OCI-LY1 (cell line): ENCODE measurements at regions not wholly inside any gene's neighbourhood (a gene's known extent, or its start where the extent isn't known, plus 50 kb on each side); places are given as distances from the start of the nearest gene placed in this dataset.

Experiments used
- H2AFZ ChIP-seq: fragments of 200-600 bp; sonication (generic), shearing (Covaris generic); 2 replicates; pipeline ENCODE4 v1.6.0; 2014; ENCODE audit warnings: antibody characterized with exemption, mild to moderate bottlenecking, low read length
- H3F3A ChIP-seq: fragments of 200-600 bp; sonication (generic), shearing (Covaris generic); 2 replicates; pipeline ENCODE4 v1.6.0; 2014; ENCODE audit warnings: mild to moderate bottlenecking, antibody characterized with exemption, low read length, moderate library complexity; ENCODE audit not compliant: insufficient read depth
- H3K27ac ChIP-seq: fragments of 200-600 bp; sonication (generic); 2 replicates; pipeline ENCODE4 v1.5.1; 2014; ENCODE audit warnings: low read length, mixed run types, mild to moderate bottlenecking, low read depth; ENCODE audit not compliant: poor library complexity, severe bottlenecking
- H3K27me3 ChIP-seq: fragments of 200-600 bp; sonication (generic); 2 replicates; pipeline ENCODE4 v1.6.0; 2014; ENCODE audit warnings: antibody characterized with exemption, mild to moderate bottlenecking, low read length, moderate library complexity; ENCODE audit not compliant: insufficient read depth
- H3K36me3 ChIP-seq: fragments of 200-600 bp; sonication (generic); 2 replicates; pipeline ENCODE4 v1.6.1; 2014; ENCODE audit warnings: mild to moderate bottlenecking, antibody characterized with exemption, low read length, moderate library complexity, mixed read lengths; ENCODE audit not compliant: insufficient read depth
- H3K4me1 ChIP-seq: fragments of 200-600 bp; sonication (generic); 2 replicates; pipeline ENCODE4 v1.5.1; 2014; ENCODE audit warnings: mild to moderate bottlenecking, low read length, moderate library complexity; ENCODE audit not compliant: insufficient read depth, severe bottlenecking
- H3K4me2 ChIP-seq: fragments of 200-600 bp; sonication (generic), shearing (Covaris generic); 2 replicates; pipeline ENCODE4 v1.6.1; 2014; ENCODE audit warnings: low read length
- H3K4me3 ChIP-seq: fragments of 200-600 bp; sonication (generic); 2 replicates; pipeline ENCODE4 v1.5.1; 2014; ENCODE audit warnings: low read length, low read depth, mild to moderate bottlenecking, mixed read lengths; ENCODE audit not compliant: poor library complexity, severe bottlenecking
- H3K79me2 ChIP-seq: fragments of 200-600 bp; shearing (Covaris generic); 2 replicates; pipeline ENCODE4 v1.6.1; 2016; ENCODE audit warnings: mixed run types, low read length, mixed read lengths; ENCODE audit not compliant: insufficient read depth
- H3K9ac ChIP-seq: fragments of 200-600 bp; sonication (generic), shearing (Covaris generic); 2 replicates; pipeline ENCODE4 v1.6.1; 2014; ENCODE audit warnings: mild to moderate bottlenecking, low read length, mixed read lengths
- H3K9me2 ChIP-seq: fragments of 200-600 bp; sonication (generic), shearing (Covaris generic); 2 replicates; pipeline ENCODE4 v1.6.1; 2014; ENCODE audit warnings: low read depth, mild to moderate bottlenecking, low read length, mixed read lengths
- H3K9me3 ChIP-seq: fragments of 200-600 bp; shearing (Covaris generic); 2 replicates; pipeline ENCODE4 v1.6.1; 2014; ENCODE audit warnings: low read length, mixed read lengths
- H4K20me1 ChIP-seq: fragments of 200-600 bp; sonication (generic), shearing (Covaris generic); 2 replicates; pipeline ENCODE4 v1.6.0; 2016; ENCODE audit warnings: mild to moderate bottlenecking, low read length; ENCODE audit not compliant: insufficient read depth
- EZH2 ChIP-seq: fragments of 200-600 bp; sonication (generic), shearing (Covaris generic); IDR thresholded peaks from 2 replicates; pipeline ENCODE4 v1.8.0; 2017; ENCODE audit warnings: borderline replicate concordance, mixed run types, mild to moderate bottlenecking, antibody characterized with exemption, low read length, moderate library complexity, mixed read lengths
- TF ChIP-seq, protein P1 (sequence below): fragments of 200-600 bp; sonication (generic), shearing (Covaris generic); IDR thresholded peaks from 2 replicates; pipeline ENCODE4 v1.5.1; 2017; ENCODE audit warnings: mild to moderate bottlenecking, antibody characterized with exemption, low read length, moderate library complexity, mixed read lengths

DNA sequence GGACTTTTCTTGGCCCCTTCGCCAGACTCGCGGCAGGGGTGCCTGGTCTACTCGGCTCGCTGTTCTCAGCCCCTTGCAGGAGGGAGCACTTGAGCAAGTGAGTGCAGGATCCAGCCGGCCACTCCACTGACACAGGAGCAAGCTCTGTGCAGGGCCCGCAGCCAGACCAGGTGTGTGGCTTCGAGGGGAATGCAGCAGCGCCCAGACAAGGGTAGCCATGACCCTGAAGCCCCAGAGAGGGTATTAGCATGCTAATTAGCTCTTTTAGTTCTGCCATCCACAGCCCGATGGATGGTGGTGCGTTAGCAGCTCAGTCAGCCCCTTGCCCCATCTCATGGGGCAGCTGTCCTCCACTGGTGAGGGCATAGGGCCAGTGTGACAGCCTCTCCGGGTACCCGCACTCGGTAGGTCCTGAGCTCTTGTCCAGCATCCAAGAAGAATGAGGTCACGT, 103.2 kb upstream of the HS6ST1 start:
- H3K27ac ChIP-seq = no peak overlapping the region
- no peak overlapping the region for H3K4me2 ChIP-seq
- H3K36me3 ChIP-seq = no peaks in the 10 kb centered on the region
- no peaks in the 10 kb centered on the region for H3K9me3 ChIP-seq
- H2AFZ ChIP-seq = no peak overlapping the region
- no peaks in the 10 kb centered on the region for H3K9me2 ChIP-seq
- no peaks in the 10 kb centered on the region for H3K27me3 ChIP-seq
- H4K20me1 ChIP-seq = no peaks in the 10 kb centered on the region
- no peaks in the 10 kb centered on the region for H3F3A ChIP-seq
- no peak overlapping the region for H3K9ac ChIP-seq
- H3K4me1 ChIP-seq = no peaks in the 10 kb centered on the region
- H3K4me3 ChIP-seq = no peak overlapping the region
- TF ChIP-seq EZH2 = no peak
- TF ChIP-seq, protein P1, sequence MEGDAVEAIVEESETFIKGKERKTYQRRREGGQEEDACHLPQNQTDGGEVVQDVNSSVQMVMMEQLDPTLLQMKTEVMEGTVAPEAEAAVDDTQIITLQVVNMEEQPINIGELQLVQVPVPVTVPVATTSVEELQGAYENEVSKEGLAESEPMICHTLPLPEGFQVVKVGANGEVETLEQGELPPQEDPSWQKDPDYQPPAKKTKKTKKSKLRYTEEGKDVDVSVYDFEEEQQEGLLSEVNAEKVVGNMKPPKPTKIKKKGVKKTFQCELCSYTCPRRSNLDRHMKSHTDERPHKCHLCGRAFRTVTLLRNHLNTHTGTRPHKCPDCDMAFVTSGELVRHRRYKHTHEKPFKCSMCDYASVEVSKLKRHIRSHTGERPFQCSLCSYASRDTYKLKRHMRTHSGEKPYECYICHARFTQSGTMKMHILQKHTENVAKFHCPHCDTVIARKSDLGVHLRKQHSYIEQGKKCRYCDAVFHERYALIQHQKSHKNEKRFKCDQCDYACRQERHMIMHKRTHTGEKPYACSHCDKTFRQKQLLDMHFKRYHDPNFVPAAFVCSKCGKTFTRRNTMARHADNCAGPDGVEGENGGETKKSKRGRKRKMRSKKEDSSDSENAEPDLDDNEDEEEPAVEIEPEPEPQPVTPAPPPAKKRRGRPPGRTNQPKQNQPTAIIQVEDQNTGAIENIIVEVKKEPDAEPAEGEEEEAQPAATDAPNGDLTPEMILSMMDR = no peak
- H3K79me2 ChIP-seq = no peaks in the 10 kb centered on the region

DNA sequence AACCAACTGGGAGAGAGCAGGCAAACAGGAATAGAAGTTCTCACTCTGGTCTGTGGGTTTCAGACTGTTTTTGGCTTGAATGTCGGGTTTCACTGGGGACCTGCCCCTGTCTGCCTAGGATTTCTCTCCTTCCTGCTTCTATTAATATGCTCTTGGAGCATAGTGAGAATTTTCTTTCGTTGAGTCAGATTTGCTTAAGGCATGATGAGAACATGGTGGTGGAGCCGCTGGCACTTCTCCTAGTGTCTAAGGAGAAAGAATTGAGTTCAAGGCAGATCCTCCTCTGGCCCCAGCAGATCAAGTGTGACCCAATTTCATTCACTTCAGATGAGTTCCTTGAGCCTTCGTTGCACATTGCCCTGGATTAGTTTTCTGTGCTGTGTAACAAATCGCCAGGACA, 103.9 kb upstream of the HS6ST1 start:
- H3K9ac ChIP-seq = no peak overlapping the region
- TF ChIP-seq EZH2 = no peak
- TF ChIP-seq, protein P1 = no peak
- H3K9me2 ChIP-seq = no peaks in the 10 kb centered on the region
- H3F3A ChIP-seq = no peaks in the 10 kb centered on the region
- no peaks in the 10 kb centered on the region for H3K4me1 ChIP-seq
- no peak overlapping the region for H2AFZ ChIP-seq
- no peak overlapping the region for H3K4me2 ChIP-seq
- H3K9me3 ChIP-seq = no peaks in the 10 kb centered on the region
- no peaks in the 10 kb centered on the region for H3K36me3 ChIP-seq
- H3K27me3 ChIP-seq = no peaks in the 10 kb centered on the region
- no peaks in the 10 kb centered on the region for H3K79me2 ChIP-seq
- no peaks in the 10 kb centered on the region for H4K20me1 ChIP-seq
- H3K4me3 ChIP-seq = no peak overlapping the region
- no peak overlapping the region for H3K27ac ChIP-seq

DNA sequence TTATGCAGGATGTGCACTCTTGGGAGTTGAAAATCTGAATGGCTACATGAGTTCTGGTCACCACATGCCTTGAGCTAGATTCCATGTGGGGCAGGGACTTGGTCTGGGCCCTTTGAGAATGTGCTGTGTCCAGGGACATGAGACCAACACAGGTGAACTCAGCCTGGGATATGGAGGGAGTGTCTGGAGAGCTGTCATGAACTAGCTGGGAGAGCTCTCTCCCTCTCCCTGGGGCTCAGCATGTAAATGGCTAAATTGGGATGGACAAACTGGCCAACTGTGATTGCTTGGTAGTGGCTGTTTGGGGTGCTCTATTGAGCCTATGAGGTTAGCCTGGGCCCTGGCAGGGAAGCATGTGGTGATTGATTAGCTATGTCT, 105.1 kb upstream of the HS6ST1 start:
- H3K9me2 ChIP-seq = no peaks in the 10 kb centered on the region
- no peak overlapping the region for H3K4me2 ChIP-seq
- H3K9ac ChIP-seq = no peak overlapping the region
- TF ChIP-seq, protein P1 = no peak
- TF ChIP-seq EZH2 = no peak
- H4K20me1 ChIP-seq = no peaks in the 10 kb centered on the region
- H3K4me1 ChIP-seq = no peaks in the 10 kb centered on the region
- no peaks in the 10 kb centered on the region for H3K36me3 ChIP-seq
- no peak overlapping the region for H2AFZ ChIP-seq
- no peak overlapping the region for H3K27ac ChIP-seq
- no peaks in the 10 kb centered on the region for H3K27me3 ChIP-seq
- no peaks in the 10 kb centered on the region for H3F3A ChIP-seq
- H3K4me3 ChIP-seq = no peak overlapping the region
- H3K79me2 ChIP-seq = no peaks in the 10 kb centered on the region
- no peaks in the 10 kb centered on the region for H3K9me3 ChIP-seq
